Skin of body (tissue), 1 donor: ENCODE measurements at regions not wholly inside any gene's neighbourhood (a gene's known extent, or its start where the extent isn't known, plus 50 kb on each side); places are given as distances from the start of the nearest gene placed in this dataset.

ENCODE experiments used
- DNase-seq: peaks from one replicate; lab custom pipeline; 2025; lab: John Stamatoyannopoulos, UW

GRCh38 chr2:123051136-123051535 is 974.0 kb upstream of the CNTNAP5 start:
- DNase-seq = no peak

- DNase-seq = no peak
Observed at GRCh38 chr2:123061534-123061933, 963.6 kb upstream of the CNTNAP5 start.

- no peak for DNase-seq
Observed at GRCh38 chr2:123073371-123073770, 951.7 kb upstream of the CNTNAP5 start.

GRCh38 chr2:123073956-123074355 is 951.1 kb upstream of the CNTNAP5 start:
- no peak for DNase-seq

- no peak for DNase-seq
Observed at GRCh38 chr2:123077101-123077500, 948.0 kb upstream of the CNTNAP5 start.

- DNase-seq = no peak
Observed at GRCh38 chr2:123080331-123080730, 944.8 kb upstream of the CNTNAP5 start.

- DNase-seq = no peak
Observed at GRCh38 chr2:123085484-123085883, 939.6 kb upstream of the CNTNAP5 start.

- no peak for DNase-seq
Observed at GRCh38 chr2:123086613-123087385, 938.3 kb upstream of the CNTNAP5 start.

- DNase-seq = no peak
Observed at GRCh38 chr2:123091471-123091870, 933.6 kb upstream of the CNTNAP5 start.

GRCh38 chr2:123093199-123093598 is 931.9 kb upstream of the CNTNAP5 start:
- DNase-seq = no peak

- DNase-seq = no peak
Observed at GRCh38 chr2:123095219-123095835, 929.8 kb upstream of the CNTNAP5 start.

GRCh38 chr2:123098619-123099018 is 926.5 kb upstream of the CNTNAP5 start:
- no peak for DNase-seq

- no peak for DNase-seq
Observed at GRCh38 chr2:123101434-123101833, 923.7 kb upstream of the CNTNAP5 start.

- DNase-seq = no peak
Observed at GRCh38 chr2:123103902-123104301, 921.2 kb upstream of the CNTNAP5 start.

- DNase-seq = no peak
Observed at GRCh38 chr2:123116595-123116994, 908.5 kb upstream of the CNTNAP5 start.

- DNase-seq = no peak
Observed at GRCh38 chr2:123127236-123127635, 897.9 kb upstream of the CNTNAP5 start.

- no peak for DNase-seq
Observed at GRCh38 chr2:123128951-123129350, 896.1 kb upstream of the CNTNAP5 start.

- no peak for DNase-seq
Observed at GRCh38 chr2:123136419-123136818, 888.7 kb upstream of the CNTNAP5 start.

GRCh38 chr2:123144082-123144481 is 881.0 kb upstream of the CNTNAP5 start:
- no peak for DNase-seq

- no peak for DNase-seq
Observed at GRCh38 chr2:123153041-123153440, 872.0 kb upstream of the CNTNAP5 start.

GRCh38 chr2:123154195-123154594 is 870.9 kb upstream of the CNTNAP5 start:
- no peak for DNase-seq

GRCh38 chr2:123157016-123157415 is 868.1 kb upstream of the CNTNAP5 start:
- DNase-seq = no peak

GRCh38 chr2:123162400-123163016 is 862.6 kb upstream of the CNTNAP5 start:
- no peak for DNase-seq
